ENCODE measurements at regions not wholly inside any gene's neighbourhood (a gene's known extent, or its start where the extent isn't known, plus 50 kb on each side); places are given as distances from the start of the nearest gene placed in this dataset.

DNA sequence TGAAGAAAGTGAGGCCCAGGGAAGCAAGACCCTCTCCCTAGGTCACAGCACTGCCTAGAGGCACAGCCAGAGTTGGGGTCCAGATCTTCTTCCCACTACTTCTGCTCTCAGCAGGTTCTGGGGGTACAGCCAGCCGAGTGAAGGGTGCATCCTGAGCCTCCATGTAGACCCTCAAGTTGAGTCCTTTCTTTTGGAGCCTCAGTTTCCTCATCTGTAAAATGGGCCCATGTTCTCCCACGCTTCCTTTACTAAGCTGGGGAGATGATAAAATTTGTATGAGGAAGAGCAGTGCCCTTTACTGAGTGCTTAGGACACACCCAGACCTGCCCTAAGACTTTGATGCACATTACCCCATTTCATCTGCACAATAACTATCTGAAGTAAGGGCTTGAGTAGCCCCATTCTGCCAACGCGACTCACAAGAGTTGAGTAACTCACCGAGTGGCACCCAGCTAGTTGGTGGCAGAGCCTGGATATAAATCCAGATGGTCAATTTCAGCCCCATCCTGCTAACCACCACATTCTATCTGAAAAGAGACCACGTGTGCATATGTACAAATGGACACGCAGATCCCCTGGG is 64.3 kb upstream of the GGTA1 start:
- TF ChIP-seq, protein P1, sequence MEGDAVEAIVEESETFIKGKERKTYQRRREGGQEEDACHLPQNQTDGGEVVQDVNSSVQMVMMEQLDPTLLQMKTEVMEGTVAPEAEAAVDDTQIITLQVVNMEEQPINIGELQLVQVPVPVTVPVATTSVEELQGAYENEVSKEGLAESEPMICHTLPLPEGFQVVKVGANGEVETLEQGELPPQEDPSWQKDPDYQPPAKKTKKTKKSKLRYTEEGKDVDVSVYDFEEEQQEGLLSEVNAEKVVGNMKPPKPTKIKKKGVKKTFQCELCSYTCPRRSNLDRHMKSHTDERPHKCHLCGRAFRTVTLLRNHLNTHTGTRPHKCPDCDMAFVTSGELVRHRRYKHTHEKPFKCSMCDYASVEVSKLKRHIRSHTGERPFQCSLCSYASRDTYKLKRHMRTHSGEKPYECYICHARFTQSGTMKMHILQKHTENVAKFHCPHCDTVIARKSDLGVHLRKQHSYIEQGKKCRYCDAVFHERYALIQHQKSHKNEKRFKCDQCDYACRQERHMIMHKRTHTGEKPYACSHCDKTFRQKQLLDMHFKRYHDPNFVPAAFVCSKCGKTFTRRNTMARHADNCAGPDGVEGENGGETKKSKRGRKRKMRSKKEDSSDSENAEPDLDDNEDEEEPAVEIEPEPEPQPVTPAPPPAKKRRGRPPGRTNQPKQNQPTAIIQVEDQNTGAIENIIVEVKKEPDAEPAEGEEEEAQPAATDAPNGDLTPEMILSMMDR (IDR thresholded peaks at IDR 0.05; ENCODE audit: poor library complexity, severe bottlenecking) = no peak
- no peak for TF ChIP-seq EP300 (conservative IDR thresholded peaks at IDR 0.05; ENCODE audit: poor library complexity, severe bottlenecking)
- TF ChIP-seq MXI1 (conservative IDR thresholded peaks at IDR 0.05; ENCODE audit: poor library complexity, severe bottlenecking) = no peak
- TF ChIP-seq TAF1 (IDR thresholded peaks at IDR 0.05; ENCODE audit: low read depth) = no peak
- TF ChIP-seq REST (IDR thresholded peaks at IDR 0.05; ENCODE audit: borderline replicate concordance) = no peak
- no peak for TF ChIP-seq RAD21 (conservative IDR thresholded peaks at IDR 0.05)
